ENCODE measurements at regions not wholly inside any gene's neighbourhood (a gene's known extent, or its start where the extent isn't known, plus 50 kb on each side); places are given as distances from the start of the nearest gene placed in this dataset.

DNA sequence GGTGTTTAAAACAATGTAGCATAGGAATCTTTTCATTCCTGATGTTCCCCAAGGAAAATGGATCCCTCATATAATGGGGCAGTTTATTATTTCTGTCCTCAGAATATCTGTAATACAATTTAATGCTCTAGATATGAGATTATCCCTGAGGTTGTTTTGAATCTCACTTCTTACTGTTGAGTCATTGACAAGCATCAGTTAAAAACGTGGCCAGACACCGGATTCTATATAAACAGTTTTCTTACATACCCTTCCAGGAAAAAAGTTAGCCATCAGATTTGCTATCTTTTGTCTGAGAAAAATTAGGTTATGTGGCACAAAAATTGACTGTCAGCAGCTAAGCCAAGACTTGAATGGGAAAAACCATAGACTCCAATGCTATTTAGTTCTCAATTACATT lies 539.8 kb upstream of the CELF2 start:
- Histone ChIP-seq H3K4me1 (peaks cover 38% of the 10 kb centered on the region), H3F3A (ENCODE audit: low read depth) (peaks cover 15% of the 10 kb centered on the region), H3K27me3 (no peaks in the 10 kb centered on the region), H2AFZ (replicated peaks) (no peak overlapping the region), H3K36me3 (no peaks in the 10 kb centered on the region), H3K27ac (no peak overlapping the region), H3K9me3 (ENCODE audit: low read depth) (no peaks in the 10 kb centered on the region), H3K79me2 (ENCODE audit: low read depth) (no peaks in the 10 kb centered on the region), H4K20me1 (ENCODE audit: low read depth) (no peaks in the 10 kb centered on the region), H3K4me3 (no peak overlapping the region), H3K9ac (no peak overlapping the region), H3K4me2 (peak overlapping the region; percentile 17)
- DNase-seq (ENCODE audit: low spot score), result no peak
- peaks cover 3% of the 10 kb centered on the region for H3K27me3 Mint-ChIP-seq (ENCODE audit: insufficient read depth, low read depth)
- H3K4me3 Mint-ChIP-seq, result no peak overlapping the region
- H3K4me1 Mint-ChIP-seq, result peaks cover 23% of the 10 kb centered on the region
- H3K27ac Mint-ChIP-seq, result no peak overlapping the region
- peaks cover 13% of the 10 kb centered on the region for H3K9me3 Mint-ChIP-seq
- TF ChIP-seq, protein P1, sequence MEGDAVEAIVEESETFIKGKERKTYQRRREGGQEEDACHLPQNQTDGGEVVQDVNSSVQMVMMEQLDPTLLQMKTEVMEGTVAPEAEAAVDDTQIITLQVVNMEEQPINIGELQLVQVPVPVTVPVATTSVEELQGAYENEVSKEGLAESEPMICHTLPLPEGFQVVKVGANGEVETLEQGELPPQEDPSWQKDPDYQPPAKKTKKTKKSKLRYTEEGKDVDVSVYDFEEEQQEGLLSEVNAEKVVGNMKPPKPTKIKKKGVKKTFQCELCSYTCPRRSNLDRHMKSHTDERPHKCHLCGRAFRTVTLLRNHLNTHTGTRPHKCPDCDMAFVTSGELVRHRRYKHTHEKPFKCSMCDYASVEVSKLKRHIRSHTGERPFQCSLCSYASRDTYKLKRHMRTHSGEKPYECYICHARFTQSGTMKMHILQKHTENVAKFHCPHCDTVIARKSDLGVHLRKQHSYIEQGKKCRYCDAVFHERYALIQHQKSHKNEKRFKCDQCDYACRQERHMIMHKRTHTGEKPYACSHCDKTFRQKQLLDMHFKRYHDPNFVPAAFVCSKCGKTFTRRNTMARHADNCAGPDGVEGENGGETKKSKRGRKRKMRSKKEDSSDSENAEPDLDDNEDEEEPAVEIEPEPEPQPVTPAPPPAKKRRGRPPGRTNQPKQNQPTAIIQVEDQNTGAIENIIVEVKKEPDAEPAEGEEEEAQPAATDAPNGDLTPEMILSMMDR (IDR thresholded peaks at IDR 0.05), result no peak
- no peak for TF ChIP-seq EZH2phosphoT487 (IDR thresholded peaks at IDR 0.05)
- no peak for TF ChIP-seq EZH2 (IDR thresholded peaks at IDR 0.05)
- H3K36me3 Mint-ChIP-seq, result no peaks in the 10 kb centered on the region

GRCh38 chr10:10479465-10479864 lies 538.2 kb upstream of the CELF2 start:
- peaks cover 5% of the 10 kb centered on the region for H3K27me3 Mint-ChIP-seq (ENCODE audit: insufficient read depth, low read depth)
- H3K36me3 ChIP-seq, result no peaks in the 10 kb centered on the region

GRCh38 chr10:10482613-10483012 lies 535.1 kb upstream of the CELF2 start:
- Histone ChIP-seq H3K27me3 (no peaks in the 10 kb centered on the region), H3K27ac (no peak overlapping the region), H3K9ac (no peak overlapping the region), H3F3A (ENCODE audit: low read depth) (no peaks in the 10 kb centered on the region), H3K36me3 (no peaks in the 10 kb centered on the region), H3K79me2 (ENCODE audit: low read depth) (no peaks in the 10 kb centered on the region), H3K4me2 (no peak overlapping the region), H3K9me3 (ENCODE audit: low read depth) (no peaks in the 10 kb centered on the region), H4K20me1 (ENCODE audit: low read depth) (no peaks in the 10 kb centered on the region), H3K4me3 (no peak overlapping the region), H2AFZ (replicated peaks) (peak overlapping the region; percentile 96), H3K4me1 (peaks cover 10% of the 10 kb centered on the region)
- H3K4me3 Mint-ChIP-seq, result no peak overlapping the region
- DNase-seq (ENCODE audit: low spot score), result no peak
- no peak overlapping the region for H3K27ac Mint-ChIP-seq
- H3K36me3 Mint-ChIP-seq, result no peaks in the 10 kb centered on the region
- TF ChIP-seq EZH2phosphoT487 (IDR thresholded peaks at IDR 0.05) (no peak), EZH2 (IDR thresholded peaks at IDR 0.05) (no peak)
- TF ChIP-seq, protein P1 (IDR thresholded peaks at IDR 0.05), result no peak
- no peaks in the 10 kb centered on the region for H3K9me3 Mint-ChIP-seq
- peaks cover 8% of the 10 kb centered on the region for H3K27me3 Mint-ChIP-seq (ENCODE audit: insufficient read depth, low read depth)
- H3K4me1 Mint-ChIP-seq, result peaks cover 3% of the 10 kb centered on the region

More at GRCh38 chr10:10479465-10479864, 538.2 kb upstream of the CELF2 start:
- Mint-ChIP-seq H3K4me1 (peaks cover 23% of the 10 kb centered on the region), H3K9me3 (peaks cover 2% of the 10 kb centered on the region), H3K36me3 (no peaks in the 10 kb centered on the region), H3K4me3 (no peak overlapping the region), H3K27ac (no peak overlapping the region)
- Histone ChIP-seq H4K20me1 (ENCODE audit: low read depth) (no peaks in the 10 kb centered on the region), H2AFZ (replicated peaks) (no peak overlapping the region), H3K4me2 (no peak overlapping the region), H3K4me3 (no peak overlapping the region), H3K79me2 (ENCODE audit: low read depth) (no peaks in the 10 kb centered on the region), H3K27me3 (no peaks in the 10 kb centered on the region), H3K9ac (no peak overlapping the region), H3K27ac (no peak overlapping the region), H3K4me1 (peaks cover 40% of the 10 kb centered on the region), H3K9me3 (ENCODE audit: low read depth) (no peaks in the 10 kb centered on the region), H3F3A (ENCODE audit: low read depth) (peaks cover 15% of the 10 kb centered on the region)
- DNase-seq (ENCODE audit: low spot score), result no peak
- TF ChIP-seq, protein P1 (IDR thresholded peaks at IDR 0.05), result no peak

Measured in neural progenitor cell (in vitro differentiated cells).